PC-3 (cell line): ENCODE measurements at regions not wholly inside any gene's neighbourhood (a gene's known extent, or its start where the extent isn't known, plus 50 kb on each side); places are given as distances from the start of the nearest gene placed in this dataset.
A peak's percentile ranks its signal among the peaks of the same experiment; 100 is the strongest.

Experiments
- ATAC-seq: fragments of 200-7000 bp; cut with Tn5 transposase; 2 replicates; pipeline ENCODE4 v1.9.1; 2020; ENCODE audit warnings: mild to moderate bottlenecking, moderate library complexity
- BruUV-seq: library from RNA; stranded (reverse); fragments of 400-500 nt; replicated peaks from 2 replicates; lab custom pipeline; 2021; lab: Mats Ljungman, UMichigan
- CTCF ChIA-PET: fragments of 300-600 bp; sonication (Branson Sonifier 250); formaldehyde crosslinking; loops from one replicate; lab custom pipeline; 2022; ENCODE audit warnings: antibody characterized with exemption; lab: Charles Lee
- POLR2A ChIA-PET: fragments of 300-600 bp; sonication (Branson Sonifier 250); formaldehyde crosslinking; loops from one replicate; lab custom pipeline; 2022; ENCODE audit warnings: antibody characterized with exemption; ENCODE audit not compliant: unreplicated experiment; lab: Charles Lee
- DNase-seq: peaks from one replicate; pipeline ENCODE4 v3.0.0-alpha.2; 2015
- H2AFZ ChIP-seq: fragments of 300-600 bp; sonication (generic); 2 replicates; pipeline ENCODE4 v1.6.0; 2016; ENCODE audit warnings: antibody characterized with exemption, low read length
- H3F3A ChIP-seq: fragments of 300-600 bp; sonication (generic); one replicate; pipeline ENCODE4 v1.6.0; 2017; ENCODE audit warnings: antibody characterized with exemption, low read length, control low read depth, mild to moderate bottlenecking; ENCODE audit not compliant: unreplicated experiment
- H3K27ac ChIP-seq: fragments of 300-600 bp; sonication (generic); 2 replicates; pipeline ENCODE4 v1.5.1; 2016; ENCODE audit warnings: mild to moderate bottlenecking, low read length
- H3K27me3 ChIP-seq: fragments of 300-600 bp; sonication (generic); 2 replicates; pipeline ENCODE4 v1.6.1; 2016; ENCODE audit warnings: low read length, mixed read lengths
- H3K36me3 ChIP-seq: fragments of 300-600 bp; sonication (generic); 2 replicates; pipeline ENCODE4 v1.6.1; 2016; ENCODE audit warnings: low read depth, mixed run types, low read length, mixed read lengths
- H3K4me1 ChIP-seq: fragments of 300-600 bp; sonication (generic); 2 replicates; pipeline ENCODE4 v1.5.1; 2016; ENCODE audit warnings: low read length; ENCODE audit not compliant: insufficient read depth
- H3K4me2 ChIP-seq: fragments of 300-600 bp; sonication (generic); 2 replicates; pipeline ENCODE4 v1.6.0; 2016; ENCODE audit warnings: low read length
- H3K4me3 ChIP-seq: fragments of 300-600 bp; sonication (generic); 2 replicates; pipeline ENCODE4 v1.5.1; 2016; ENCODE audit warnings: mild to moderate bottlenecking, low read length, mixed read lengths
- H3K79me2 ChIP-seq: fragments of 300-600 bp; sonication (generic); 2 replicates; pipeline ENCODE4 v1.6.1; 2017; ENCODE audit warnings: low read length, mixed read lengths
- H3K9ac ChIP-seq: fragments of 300-600 bp; sonication (generic); 2 replicates; pipeline ENCODE4 v1.6.0; 2016; ENCODE audit warnings: mild to moderate bottlenecking, low read length
- H3K9me2 ChIP-seq: fragments of 300-600 bp; sonication (generic); replicated peaks from 2 replicates; pipeline ENCODE4 v1.6.1; 2016; ENCODE audit warnings: mixed run types, low read length, mixed read lengths
- H3K9me3 ChIP-seq: fragments of 300-600 bp; sonication (generic); 2 replicates; pipeline ENCODE4 v1.6.1; 2016; ENCODE audit warnings: low read length, mixed read lengths
- H4K20me1 ChIP-seq: fragments of 300-600 bp; sonication (generic); 2 replicates; pipeline ENCODE4 v1.6.1; 2016; ENCODE audit warnings: low read length, mixed read lengths
- CTCF ChIP-seq: fragments of 300-600 bp; sonication (generic); conservative IDR thresholded peaks from 2 replicates; pipeline ENCODE4 v1.5.1; 2017; ENCODE audit warnings: antibody characterized with exemption, low read depth, mild to moderate bottlenecking, low read length
- EZH2 ChIP-seq: fragments of 300-600 bp; sonication (generic); IDR thresholded peaks from one replicate; pipeline ENCODE4 v1.6.1; 2017; ENCODE audit warnings: antibody characterized with exemption, mild to moderate bottlenecking, low read length; ENCODE audit not compliant: unreplicated experiment
- EZH2phosphoT487 ChIP-seq: fragments of 300-600 bp; sonication (generic); IDR thresholded peaks from 2 replicates; pipeline ENCODE4 v1.6.1; 2018; ENCODE audit warnings: mild to moderate bottlenecking, antibody characterized with exemption, low read length, borderline replicate concordance
- intact Hi-C: fragments of 100-400 bp; cut with micrococcal nuclease; formaldehyde crosslinking; loops from 2 replicates; pipeline ENCODE4 v1.9.0; 2023

- POLR2A ChIA-PET: no interaction called here
- no peaks in the 10 kb centered on the region for H3K9me2 ChIP-seq
- no peaks in the 10 kb centered on the region for H3F3A ChIP-seq
- no peak overlapping the region for H3K4me2 ChIP-seq
- H3K9me3 ChIP-seq: no peaks in the 10 kb centered on the region
- no peak for ATAC-seq
- CTCF ChIA-PET: no interaction called here
- no peaks in the 10 kb centered on the region for H3K36me3 ChIP-seq
- no peak overlapping the region for H3K4me3 ChIP-seq
- H3K27ac ChIP-seq: no peak overlapping the region
- H3K27me3 ChIP-seq: peaks cover 25% of the 10 kb centered on the region
- intact Hi-C loops: no loop called here
- no peak overlapping the region for H3K9ac ChIP-seq
- DNase-seq: no peak
- H3K79me2 ChIP-seq: no peaks in the 10 kb centered on the region
- no TSS peak for BruUV-seq
- no peak for TF ChIP-seq EZH2phosphoT487
- no peak for TF ChIP-seq EZH2
- no peak for TF ChIP-seq CTCF
- no peaks in the 10 kb centered on the region for H4K20me1 ChIP-seq
- no peak overlapping the region for H2AFZ ChIP-seq
- H3K4me1 ChIP-seq: peaks cover 15% of the 10 kb centered on the region
Observed at GRCh38 chr6:85081102-85081501, 316.7 kb upstream of the TBX18 start.

- no peaks in the 10 kb centered on the region for H4K20me1 ChIP-seq
- BruUV-seq: no TSS peak
Observed at GRCh38 chr6:85079761-85080160, 315.4 kb upstream of the TBX18 start.

GRCh38 chr6:85078058-85078457, 313.7 kb upstream of the TBX18 start:
- no peaks in the 10 kb centered on the region for H3K79me2 ChIP-seq
- TF ChIP-seq EZH2phosphoT487: no peak
- TF ChIP-seq EZH2: no peak
- TF ChIP-seq CTCF: no peak
- no peaks in the 10 kb centered on the region for H3K36me3 ChIP-seq
- no TSS peak for BruUV-seq
- ChIA-PET POLR2A (no interaction called here), CTCF (no interaction called here)
- peaks cover 15% of the 10 kb centered on the region for H3K4me1 ChIP-seq
- H3K27me3 ChIP-seq: peaks cover 9% of the 10 kb centered on the region
- 0 out of 2 replicates have a peak overlapping the region, but pooled peaks have one; percentile 18 for H3K4me3 ChIP-seq
- no peak overlapping the region for H3K9ac ChIP-seq
- peak overlapping the region; percentile 66 for H3K4me2 ChIP-seq
- peak overlapping the region; percentile 57 for H3K27ac ChIP-seq
- H2AFZ ChIP-seq: no peak overlapping the region
- ATAC-seq: peak; percentile 97
- DNase-seq: peak; percentile 85
- H3F3A ChIP-seq: no peaks in the 10 kb centered on the region
- no peaks in the 10 kb centered on the region for H4K20me1 ChIP-seq
- intact Hi-C loops: no loop called here
- H3K9me3 ChIP-seq: no peaks in the 10 kb centered on the region
- no peaks in the 10 kb centered on the region for H3K9me2 ChIP-seq

More at GRCh38 chr6:85079761-85080160, 315.4 kb upstream of the TBX18 start:
- Histone ChIP-seq H3K9me3 (no peaks in the 10 kb centered on the region), H3F3A (no peaks in the 10 kb centered on the region), H2AFZ (no peak overlapping the region), H3K4me3 (no peak overlapping the region), H3K27ac (no peak overlapping the region), H3K9ac (no peak overlapping the region), H3K36me3 (no peaks in the 10 kb centered on the region), H3K4me2 (no peak overlapping the region), H3K9me2 (no peaks in the 10 kb centered on the region), H3K27me3 (peaks cover 21% of the 10 kb centered on the region), H3K79me2 (no peaks in the 10 kb centered on the region), H3K4me1 (peaks cover 15% of the 10 kb centered on the region)
- TF ChIP-seq CTCF (no peak), EZH2 (no peak), EZH2phosphoT487 (no peak)
- ChIA-PET POLR2A (no interaction called here), CTCF (no interaction called here)
- intact Hi-C loops: no loop called here
- DNase-seq (no peak), ATAC-seq (no peak)
